ENCODE measurements at regions not wholly inside any gene's neighbourhood (a gene's known extent, or its start where the extent isn't known, plus 50 kb on each side); places are given as distances from the start of the nearest gene placed in this dataset.

- TF ChIP-seq POLR2A (IDR thresholded peaks at IDR 0.05; ENCODE audit: extremely low read depth, insufficient read length) (no peak), MYC (IDR thresholded peaks at IDR 0.05; ENCODE audit: low read depth, low read length) (no peak)
- TF ChIP-seq, protein P1, sequence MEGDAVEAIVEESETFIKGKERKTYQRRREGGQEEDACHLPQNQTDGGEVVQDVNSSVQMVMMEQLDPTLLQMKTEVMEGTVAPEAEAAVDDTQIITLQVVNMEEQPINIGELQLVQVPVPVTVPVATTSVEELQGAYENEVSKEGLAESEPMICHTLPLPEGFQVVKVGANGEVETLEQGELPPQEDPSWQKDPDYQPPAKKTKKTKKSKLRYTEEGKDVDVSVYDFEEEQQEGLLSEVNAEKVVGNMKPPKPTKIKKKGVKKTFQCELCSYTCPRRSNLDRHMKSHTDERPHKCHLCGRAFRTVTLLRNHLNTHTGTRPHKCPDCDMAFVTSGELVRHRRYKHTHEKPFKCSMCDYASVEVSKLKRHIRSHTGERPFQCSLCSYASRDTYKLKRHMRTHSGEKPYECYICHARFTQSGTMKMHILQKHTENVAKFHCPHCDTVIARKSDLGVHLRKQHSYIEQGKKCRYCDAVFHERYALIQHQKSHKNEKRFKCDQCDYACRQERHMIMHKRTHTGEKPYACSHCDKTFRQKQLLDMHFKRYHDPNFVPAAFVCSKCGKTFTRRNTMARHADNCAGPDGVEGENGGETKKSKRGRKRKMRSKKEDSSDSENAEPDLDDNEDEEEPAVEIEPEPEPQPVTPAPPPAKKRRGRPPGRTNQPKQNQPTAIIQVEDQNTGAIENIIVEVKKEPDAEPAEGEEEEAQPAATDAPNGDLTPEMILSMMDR (IDR thresholded peaks at IDR 0.05; ENCODE audit: low read depth, low read length), result no peak
- TF ChIP-seq, protein P2, sequence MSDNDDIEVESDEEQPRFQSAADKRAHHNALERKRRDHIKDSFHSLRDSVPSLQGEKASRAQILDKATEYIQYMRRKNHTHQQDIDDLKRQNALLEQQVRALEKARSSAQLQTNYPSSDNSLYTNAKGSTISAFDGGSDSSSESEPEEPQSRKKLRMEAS (IDR thresholded peaks at IDR 0.05; ENCODE audit: low read depth, low read length), result no peak
- no peak overlapping the region for H3K4me3 ChIP-seq (ENCODE audit: low read depth, low read length)
- DNase-seq (ENCODE audit: low read depth), result no peak
Observed at GRCh38 chr10:94125856-94126255, 132.1 kb downstream of the PLCE1 start.

DNA sequence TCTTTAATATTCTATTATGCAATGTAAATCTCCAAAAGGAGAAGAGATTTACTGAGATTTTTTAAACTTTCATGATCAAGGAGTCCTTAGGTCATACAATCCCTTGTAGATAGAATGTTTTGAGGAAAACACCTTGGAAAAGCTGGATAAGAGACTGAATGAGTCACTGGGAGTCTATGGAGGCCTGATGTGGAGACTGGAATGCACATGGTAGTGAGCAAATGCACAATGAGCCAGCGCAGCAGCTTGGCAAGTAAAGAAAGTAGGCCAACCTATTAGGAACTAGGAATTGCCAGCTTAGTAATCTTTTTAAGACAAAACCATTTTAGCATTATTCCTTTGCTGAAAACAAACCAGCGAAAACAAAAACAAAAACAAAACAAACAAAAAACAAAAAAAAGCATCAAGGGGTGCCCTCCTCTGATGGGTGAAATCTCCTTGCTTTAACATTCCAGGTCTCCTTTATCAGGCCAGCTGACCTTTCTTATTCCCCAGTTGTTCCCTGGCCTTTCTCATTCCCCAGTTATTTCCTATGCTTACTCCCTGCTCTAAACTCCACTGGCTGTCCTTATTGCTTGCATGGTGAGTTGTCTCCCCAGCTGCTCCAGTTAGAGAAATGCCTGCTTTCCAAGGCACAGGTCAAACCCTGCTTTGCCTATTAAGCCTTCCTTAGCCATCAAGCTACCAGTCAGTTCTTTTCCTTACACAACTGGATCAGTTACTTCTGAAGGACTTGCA lies 135.8 kb downstream of the PLCE1 start:
- H3K4me3 ChIP-seq (ENCODE audit: low read depth, low read length), result no peak overlapping the region
- TF ChIP-seq MYC (IDR thresholded peaks at IDR 0.05; ENCODE audit: low read depth, low read length), result no peak
- TF ChIP-seq POLR2A (IDR thresholded peaks at IDR 0.05; ENCODE audit: extremely low read depth, insufficient read length), result no peak
- no peak for DNase-seq (ENCODE audit: low read depth)

DNA sequence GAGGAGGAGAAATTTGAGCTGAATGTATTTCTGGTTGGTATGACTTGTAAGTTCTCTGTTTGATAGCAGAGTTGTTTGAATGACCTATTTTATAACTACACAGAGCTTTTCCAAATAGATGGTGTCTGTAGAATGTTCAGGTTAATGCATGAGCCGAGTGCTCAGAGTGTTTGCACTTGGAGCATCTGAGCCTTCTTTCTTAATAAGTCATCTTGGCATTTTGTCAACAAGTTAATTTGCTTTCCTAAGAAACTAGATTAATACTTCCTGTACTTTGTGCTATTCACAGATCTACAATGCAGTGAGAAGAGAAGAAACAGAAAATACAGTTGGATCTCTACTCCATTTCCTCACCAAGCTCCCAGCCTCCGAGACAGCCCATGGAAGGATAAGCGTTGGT lies 138.2 kb downstream of the PLCE1 start:
- no peak overlapping the region for H3K4me3 ChIP-seq (ENCODE audit: low read depth, low read length)
- TF ChIP-seq, protein P2 (IDR thresholded peaks at IDR 0.05; ENCODE audit: low read depth, low read length), result no peak
- TF ChIP-seq POLR2A (IDR thresholded peaks at IDR 0.05; ENCODE audit: extremely low read depth, insufficient read length), result no peak
- TF ChIP-seq MYC (IDR thresholded peaks at IDR 0.05; ENCODE audit: low read depth, low read length), result no peak
- TF ChIP-seq, protein P1 (IDR thresholded peaks at IDR 0.05; ENCODE audit: low read depth, low read length), result no peak
- DNase-seq (ENCODE audit: low read depth), result no peak

DNA sequence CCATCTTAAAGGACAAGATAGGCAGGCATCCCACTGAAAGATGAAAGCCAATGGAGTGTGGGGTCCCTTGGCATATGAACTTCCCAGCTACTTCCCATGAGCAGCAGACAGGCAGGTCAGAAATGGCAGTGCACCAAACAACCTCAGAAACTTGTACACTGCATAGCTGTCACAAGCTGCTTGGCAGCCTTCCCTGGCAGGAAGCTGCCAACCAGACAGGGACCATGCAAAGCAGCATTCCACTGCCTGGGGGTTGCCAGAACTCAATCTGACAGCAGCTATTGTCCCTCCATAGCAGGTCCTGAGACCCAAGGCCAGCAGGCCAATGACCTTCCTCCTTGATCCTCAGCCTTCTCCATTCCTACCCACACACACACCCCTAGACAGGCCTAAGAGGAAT lies 139.5 kb downstream of the PLCE1 start:
- H3K4me3 ChIP-seq (ENCODE audit: low read depth, low read length), result no peak overlapping the region
- no peak for TF ChIP-seq POLR2A (IDR thresholded peaks at IDR 0.05; ENCODE audit: extremely low read depth, insufficient read length)
- TF ChIP-seq MYC (IDR thresholded peaks at IDR 0.05; ENCODE audit: low read depth, low read length), result no peak
- TF ChIP-seq, protein P1 (IDR thresholded peaks at IDR 0.05; ENCODE audit: low read depth, low read length), result no peak
- TF ChIP-seq, protein P2 (IDR thresholded peaks at IDR 0.05; ENCODE audit: low read depth, low read length), result no peak
- DNase-seq (ENCODE audit: low read depth), result no peak

GRCh38 chr10:94137747-94138146 lies 144.0 kb downstream of the PLCE1 start:
- H3K4me3 ChIP-seq (ENCODE audit: low read depth, low read length), result no peak overlapping the region
- no peak for DNase-seq (ENCODE audit: low read depth)
- TF ChIP-seq, protein P2 (IDR thresholded peaks at IDR 0.05; ENCODE audit: low read depth, low read length), result no peak
- TF ChIP-seq POLR2A (IDR thresholded peaks at IDR 0.05; ENCODE audit: extremely low read depth, insufficient read length), result no peak
- TF ChIP-seq, protein P1 (IDR thresholded peaks at IDR 0.05; ENCODE audit: low read depth, low read length), result no peak
- TF ChIP-seq MYC (IDR thresholded peaks at IDR 0.05; ENCODE audit: low read depth, low read length), result no peak

- no peak for TF ChIP-seq MYC (IDR thresholded peaks at IDR 0.05; ENCODE audit: low read depth, low read length)
- TF ChIP-seq, protein P1 (IDR thresholded peaks at IDR 0.05; ENCODE audit: low read depth, low read length), result no peak
- TF ChIP-seq POLR2A (IDR thresholded peaks at IDR 0.05; ENCODE audit: extremely low read depth, insufficient read length), result no peak
- TF ChIP-seq, protein P2 (IDR thresholded peaks at IDR 0.05; ENCODE audit: low read depth, low read length), result no peak
- no peak overlapping the region for H3K4me3 ChIP-seq (ENCODE audit: low read depth, low read length)
- DNase-seq (ENCODE audit: low read depth), result no peak
Observed at GRCh38 chr10:94138391-94138790, 144.7 kb downstream of the PLCE1 start.

All from NB4 (cell line).